H9 (cell line): ENCODE measurements at regions not wholly inside any gene's neighbourhood (a gene's known extent, or its start where the extent isn't known, plus 50 kb on each side); places are given as distances from the start of the nearest gene placed in this dataset.

Experiments used
- DNase-seq: peaks from one replicate; pipeline ENCODE4 v3.0.0-alpha.2; 2017
- H2AFZ ChIP-seq: one replicate; pipeline ENCODE4 v1.6.1; 2013; ENCODE audit warnings: mild to moderate bottlenecking, low read length, control low read depth, moderate library complexity
- H2AK5ac ChIP-seq: 2 replicates; pipeline ENCODE4 v1.6.1; 2013; ENCODE audit warnings: low read length, control low read depth, mixed read lengths; ENCODE audit not compliant: insufficient read length
- H2BK120ac ChIP-seq: one replicate; pipeline ENCODE4 v1.6.1; 2013; ENCODE audit warnings: low read depth, mild to moderate bottlenecking, low read length, control low read depth, inconsistent platforms; ENCODE audit not compliant: poor library complexity, severe bottlenecking
- H2BK12ac ChIP-seq: 2 replicates; pipeline ENCODE4 v1.6.1; 2013; ENCODE audit warnings: low read length, control low read depth, mixed read lengths, low read depth; ENCODE audit not compliant: insufficient read length
- H2BK15ac ChIP-seq: 2 replicates; pipeline ENCODE4 v1.6.1; 2013; ENCODE audit warnings: low read depth, low read length, control low read depth
- H2BK20ac ChIP-seq: one replicate; pipeline ENCODE4 v1.6.1; 2013; ENCODE audit warnings: low read depth, mild to moderate bottlenecking, low read length, control low read depth, inconsistent platforms; ENCODE audit not compliant: poor library complexity, severe bottlenecking
- H2BK5ac ChIP-seq: 2 replicates; pipeline ENCODE4 v1.6.1; 2013; ENCODE audit warnings: low read length, control low read depth, mixed read lengths; ENCODE audit not compliant: insufficient read length
- H3K14ac ChIP-seq: 2 replicates; pipeline ENCODE4 v1.6.1; 2013; ENCODE audit warnings: low read length, control low read depth; ENCODE audit not compliant: insufficient read depth
- H3K18ac ChIP-seq: 2 replicates; pipeline ENCODE4 v1.6.1; 2013; ENCODE audit warnings: low read depth, mild to moderate bottlenecking, mixed read lengths, low read length, control low read depth; ENCODE audit not compliant: insufficient read length
- H3K23ac ChIP-seq: 2 replicates; pipeline ENCODE4 v1.6.1; 2013; ENCODE audit warnings: low read length, control low read depth, mixed read lengths, low read depth; ENCODE audit not compliant: insufficient read length
- H3K23me2 ChIP-seq: 2 replicates; pipeline ENCODE4 v1.6.1; 2013; ENCODE audit warnings: low read depth, mild to moderate bottlenecking, mixed read lengths, low read length, control low read depth; ENCODE audit not compliant: insufficient read length, poor library complexity, severe bottlenecking
- H3K27ac ChIP-seq: 2 replicates; pipeline ENCODE4 v1.5.1; 2013; ENCODE audit warnings: low read length, control low read depth, mixed read lengths, low read depth; ENCODE audit not compliant: insufficient read length
- H3K27me3 ChIP-seq: 2 replicates; pipeline ENCODE4 v1.6.1; 2013; ENCODE audit warnings: low read length, control low read depth, inconsistent platforms; ENCODE audit not compliant: insufficient read depth
- H3K4ac ChIP-seq: 2 replicates; pipeline ENCODE4 v1.6.1; 2013; ENCODE audit warnings: low read depth, mild to moderate bottlenecking, control low read depth, inconsistent platforms, low read length, moderate library complexity
- H3K4me1 ChIP-seq: 2 replicates; pipeline ENCODE4 v1.6.1; 2013; ENCODE audit warnings: low read length, control low read depth, inconsistent platforms; ENCODE audit not compliant: insufficient read depth
- H3K4me2 ChIP-seq: 2 replicates; pipeline ENCODE4 v1.6.1; 2013; ENCODE audit warnings: low read length, control low read depth, mixed read lengths; ENCODE audit not compliant: insufficient read length, insufficient read depth
- H3K56ac ChIP-seq: 2 replicates; pipeline ENCODE4 v1.6.1; 2013; ENCODE audit warnings: low read depth, mild to moderate bottlenecking, mixed read lengths, low read length, control low read depth; ENCODE audit not compliant: insufficient read length
- H3K79me1 ChIP-seq: 2 replicates; pipeline ENCODE4 v1.6.1; 2013; ENCODE audit warnings: low read depth, mild to moderate bottlenecking, moderate library complexity, low read length, control low read depth, inconsistent platforms; ENCODE audit not compliant: insufficient read depth, poor library complexity, severe bottlenecking
- H3K79me2 ChIP-seq: 2 replicates; pipeline ENCODE4 v1.6.1; 2013; ENCODE audit warnings: low read length, control low read depth, inconsistent platforms; ENCODE audit not compliant: insufficient read depth
- H3K9ac ChIP-seq: 2 replicates; pipeline ENCODE4 v1.6.1; 2013; ENCODE audit warnings: low read length, control low read depth, mixed read lengths; ENCODE audit not compliant: insufficient read length; ENCODE audit errors: extremely low read depth
- H3K9me3 ChIP-seq: one replicate; pipeline ENCODE4 v1.6.1; 2013; ENCODE audit warnings: low read depth, low read length, inconsistent platforms; ENCODE audit not compliant: control insufficient read depth
- H3T11ph ChIP-seq: one replicate; pipeline ENCODE4 v1.6.1; 2013; ENCODE audit warnings: mild to moderate bottlenecking, low read length, control low read depth, inconsistent platforms
- H4K20me1 ChIP-seq: one replicate; pipeline ENCODE4 v1.6.1; 2013; ENCODE audit not compliant: control insufficient read depth, insufficient read length, insufficient read depth
- H4K5ac ChIP-seq: 2 replicates; pipeline ENCODE4 v1.6.1; 2013; ENCODE audit warnings: low read depth, mild to moderate bottlenecking, mixed read lengths, low read length, control low read depth; ENCODE audit not compliant: insufficient read length
- H4K8ac ChIP-seq: replicated peaks from 2 replicates; pipeline ENCODE4 v1.6.1; 2013; ENCODE audit warnings: low read length, control low read depth, mixed read lengths, low read depth; ENCODE audit not compliant: insufficient read length
- H4K91ac ChIP-seq: 2 replicates; pipeline ENCODE4 v1.6.1; 2013; ENCODE audit warnings: low read depth, mild to moderate bottlenecking, moderate library complexity, mixed read lengths, low read length, control low read depth; ENCODE audit not compliant: insufficient read length
- H3K27ac Mint-ChIP-seq, 3 experiments: 2 replicates in 2 of 3; 3 replicates in 1 of 3; pipeline ENCODE4 v1.8.0; 2020 to 2021; ENCODE audit warnings: mixed read lengths in 3 of 3, mild to moderate bottlenecking in 1 of 3, moderate library complexity in 1 of 3
- H3K27me3 Mint-ChIP-seq: 2 replicates; pipeline ENCODE4 v1.8.0; 2021; ENCODE audit warnings: low read depth, mild to moderate bottlenecking, moderate library complexity, mixed read lengths
- H3K36me3 Mint-ChIP-seq, 3 experiments: 2 replicates in 2 of 3; 3 replicates in 1 of 3; pipeline ENCODE4 v1.8.0; 2020 to 2021; ENCODE audit warnings: low read depth in 3 of 3, mixed read lengths in 3 of 3; ENCODE audit not compliant: insufficient read depth in 1 of 3
- H3K4me1 Mint-ChIP-seq, 2 experiments: 2 replicates each; pipeline ENCODE4 v1.8.0; 2020; ENCODE audit warnings: mixed read lengths in 2 of 2
- H3K4me3 Mint-ChIP-seq, 2 experiments: 2 replicates in 1 of 2; 3 replicates in 1 of 2; pipeline ENCODE4 v1.8.0; 2020 to 2021; ENCODE audit warnings: mild to moderate bottlenecking in 2 of 2, mixed read lengths in 2 of 2, moderate library complexity in 1 of 2
- H3K9me3 Mint-ChIP-seq, 2 experiments: 2 replicates in 1 of 2; 3 replicates in 1 of 2; pipeline ENCODE4 v1.8.0; 2020; ENCODE audit warnings: mild to moderate bottlenecking in 2 of 2, mixed read lengths in 2 of 2, moderate library complexity in 1 of 2
- CTCF ChIP-seq: fragments of 200-600 bp; sonication (generic); conservative IDR thresholded peaks from 3 replicates; pipeline ENCODE4 v1.8.0; 2021; ENCODE audit warnings: antibody characterized with exemption, mild to moderate bottlenecking

- Histone ChIP-seq H2BK20ac (no peak overlapping the region), H2BK120ac (no peak overlapping the region), H3K27ac (no peak overlapping the region), H3T11ph (no peak overlapping the region), H3K9ac (no peak overlapping the region), H2BK5ac (no peak overlapping the region), H3K4ac (no peak overlapping the region), H3K23ac (no peak overlapping the region), H4K5ac (no peak overlapping the region), H3K56ac (no peak overlapping the region), H4K8ac (no peak overlapping the region), H2BK15ac (no peak overlapping the region), H3K9me3 (no peaks in the 10 kb centered on the region), H3K4me1 (no peaks in the 10 kb centered on the region), H3K79me1 (no peaks in the 10 kb centered on the region), H2BK12ac (no peak overlapping the region), H2AK5ac (no peak overlapping the region), H4K20me1 (no peaks in the 10 kb centered on the region), H3K79me2 (no peaks in the 10 kb centered on the region), H4K91ac (no peak overlapping the region), H2AFZ (no peak overlapping the region), H3K27me3 (no peaks in the 10 kb centered on the region), H3K14ac (no peak overlapping the region), H3K18ac (no peak overlapping the region), H3K4me2 (no peak overlapping the region), H3K23me2 (no peaks in the 10 kb centered on the region)
- H3K4me3 Mint-ChIP-seq: no peak overlapping the region
- H3K9me3 Mint-ChIP-seq: no peaks in the 10 kb centered on the region
- H3K27ac Mint-ChIP-seq: no peak overlapping the region
- no peaks in the 10 kb centered on the region; the same call in 1 of the 2 replicates for H3K27me3 Mint-ChIP-seq
- peaks cover 2 to 4% of the 10 kb centered on the region in 2 experiments; a peak in 2 of 4 replicates for H3K4me1 Mint-ChIP-seq
- DNase-seq: no peak
- H3K36me3 Mint-ChIP-seq: no peaks in the 10 kb centered on the region
- TF ChIP-seq CTCF: no peak
These were observed 605.2 kb downstream of the KCNJ2 start for GRCh38 chr17:70774339-70775117.
